ENCODE measurements at regions not wholly inside any gene's neighbourhood (a gene's known extent, or its start where the extent isn't known, plus 50 kb on each side); places are given as distances from the start of the nearest gene placed in this dataset.

DNA sequence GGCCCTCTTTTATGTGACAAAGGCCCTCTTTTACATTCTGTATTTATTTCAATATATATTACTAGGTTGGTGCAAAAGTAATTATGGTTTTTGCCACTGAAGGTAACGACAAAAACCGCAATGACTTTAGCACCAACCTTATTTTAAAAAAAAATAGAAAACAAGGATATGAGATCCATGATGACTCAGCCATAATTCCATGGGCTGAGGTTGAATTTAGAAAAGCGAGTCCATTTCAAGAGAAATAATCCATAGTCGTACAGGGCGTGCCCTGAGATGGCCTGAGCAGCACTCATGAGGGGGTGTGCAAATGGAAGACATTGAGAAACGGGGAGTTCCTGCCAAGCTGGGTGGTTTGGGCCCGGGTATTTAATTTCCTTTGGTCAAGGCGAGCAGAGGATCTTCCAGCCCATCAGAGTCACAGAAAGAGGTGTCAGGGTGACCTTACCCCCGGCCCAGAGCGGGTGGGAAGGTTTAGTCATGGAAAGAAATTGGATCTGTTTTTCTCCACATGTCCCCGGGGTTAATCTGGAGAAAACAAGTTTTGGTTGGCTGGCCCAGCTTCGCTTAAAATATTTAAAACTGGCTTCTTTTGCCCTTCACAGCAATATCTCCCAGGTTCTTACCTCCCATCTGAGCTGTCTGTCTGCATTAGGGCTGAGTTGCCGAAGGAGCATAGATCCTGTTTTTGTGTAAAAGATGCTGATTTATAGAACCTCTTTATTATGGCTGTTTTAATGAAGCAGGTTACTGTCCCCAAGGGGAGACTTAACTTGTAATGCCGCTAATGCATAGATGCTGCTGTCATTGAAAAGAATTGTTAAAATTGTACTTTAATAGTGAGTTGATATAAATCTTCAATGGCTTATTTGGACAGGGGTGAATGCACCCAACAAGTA is 255.6 kb downstream of the PREX1 start:
- Mint-ChIP-seq H3K36me3 (no peaks in the 10 kb centered on the region), H3K4me1 (no peaks in the 10 kb centered on the region), H3K27me3 (peaks cover 2% of the 10 kb centered on the region), H3K9me3 (no peaks in the 10 kb centered on the region), H3K4me3 (no peak overlapping the region), H3K27ac (no peak overlapping the region)

DNA sequence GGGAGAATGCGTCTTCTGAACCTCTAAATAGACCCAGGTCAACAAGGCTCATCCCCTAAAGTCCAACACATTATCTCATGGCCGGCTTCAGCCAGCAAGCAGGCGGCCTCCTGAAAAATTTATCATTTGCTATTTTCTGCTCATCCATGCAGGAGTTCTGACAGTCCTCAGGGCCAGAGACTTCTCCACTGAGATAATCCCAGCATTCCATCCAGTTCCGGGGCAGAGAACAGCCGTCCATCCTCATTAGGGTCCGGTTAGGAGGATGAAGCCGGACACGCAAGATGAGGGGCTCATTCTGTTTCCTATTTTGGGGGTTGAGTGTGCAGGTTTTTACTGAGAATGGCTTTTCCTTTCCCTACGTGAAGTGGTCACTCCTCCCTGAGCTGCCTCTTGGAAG is 258.1 kb downstream of the PREX1 start:
- H3K36me3 Mint-ChIP-seq = no peaks in the 10 kb centered on the region
- no peak overlapping the region for H3K4me3 Mint-ChIP-seq
- H3K27me3 Mint-ChIP-seq = peaks cover 4% of the 10 kb centered on the region
- H3K9me3 Mint-ChIP-seq = no peaks in the 10 kb centered on the region
- H3K27ac Mint-ChIP-seq = no peak overlapping the region
- no peaks in the 10 kb centered on the region for H3K4me1 Mint-ChIP-seq

DNA sequence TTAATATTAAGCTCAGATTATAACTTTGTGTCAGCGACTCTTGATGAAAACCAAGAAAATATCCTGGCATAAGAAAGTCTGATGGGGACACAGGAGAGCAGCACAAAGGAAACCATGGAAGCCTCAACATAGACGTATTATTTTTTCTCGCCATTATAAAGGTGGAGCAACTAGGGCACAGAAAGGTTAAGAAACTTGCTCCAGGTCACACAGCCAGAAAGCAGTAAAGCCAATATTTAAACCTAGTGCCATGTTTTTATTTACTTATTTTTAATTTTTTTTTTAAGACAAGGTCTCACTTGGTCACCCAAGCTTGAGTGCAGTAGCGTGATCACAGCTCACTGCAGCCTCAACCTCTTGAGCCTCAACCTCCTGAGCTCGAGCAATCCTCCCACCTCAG is 259.3 kb downstream of the PREX1 start:
- H3K4me1 Mint-ChIP-seq = no peaks in the 10 kb centered on the region
- no peak overlapping the region for H3K27ac Mint-ChIP-seq
- H3K27me3 Mint-ChIP-seq = peaks cover 2% of the 10 kb centered on the region
- H3K4me3 Mint-ChIP-seq = no peak overlapping the region
- no peaks in the 10 kb centered on the region for H3K9me3 Mint-ChIP-seq
- H3K36me3 Mint-ChIP-seq = no peaks in the 10 kb centered on the region

DNA sequence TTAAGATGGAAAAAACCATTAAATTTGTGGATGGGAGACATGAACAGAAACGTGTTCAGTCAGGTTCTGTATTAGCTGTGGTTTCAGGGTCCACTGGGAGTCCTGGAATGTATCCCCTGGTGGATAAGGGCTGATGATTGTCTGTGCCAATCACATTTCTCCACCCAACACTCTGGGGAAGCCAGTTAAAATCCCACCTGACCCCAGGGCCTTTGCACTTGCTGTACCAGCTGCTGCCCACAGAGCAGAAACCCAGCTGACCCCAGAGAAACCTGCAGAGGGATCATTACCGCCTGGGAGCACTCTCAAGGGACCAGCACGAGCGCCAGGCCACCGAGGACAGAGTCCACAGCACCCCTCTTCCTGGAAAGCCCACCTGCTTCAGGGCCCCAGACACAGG is 260.7 kb downstream of the PREX1 start:
- no peaks in the 10 kb centered on the region for H3K36me3 Mint-ChIP-seq
- no peak overlapping the region for H3K27ac Mint-ChIP-seq
- H3K4me1 Mint-ChIP-seq = no peaks in the 10 kb centered on the region
- H3K4me3 Mint-ChIP-seq = no peak overlapping the region
- H3K9me3 Mint-ChIP-seq = no peaks in the 10 kb centered on the region
- peaks cover 2% of the 10 kb centered on the region for H3K27me3 Mint-ChIP-seq

DNA sequence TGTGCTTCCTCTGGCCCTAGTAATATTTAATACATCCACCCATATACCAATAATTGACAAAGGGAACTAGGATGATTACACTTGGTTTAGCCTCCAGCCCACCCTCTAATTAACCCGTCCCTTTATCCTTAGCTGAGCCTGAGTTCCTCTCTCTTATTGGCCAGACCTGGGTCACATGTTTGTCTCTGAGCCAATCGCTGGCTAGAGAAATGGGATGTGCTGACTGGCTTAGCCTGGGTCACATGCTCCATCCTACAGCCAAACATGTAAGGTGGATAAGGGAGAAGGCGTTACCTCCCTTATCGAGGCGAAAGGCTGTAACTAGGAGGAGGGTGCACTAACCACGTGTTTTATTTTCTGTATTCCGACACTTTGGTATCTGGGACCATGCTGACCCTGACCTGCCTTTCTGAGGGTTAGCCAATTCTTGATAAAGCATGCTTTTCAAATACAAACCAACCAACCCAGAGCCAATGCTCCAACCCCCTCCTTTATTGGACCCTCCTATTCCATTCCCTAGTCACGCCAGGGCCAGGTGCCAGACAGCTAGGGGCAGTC is 262.7 kb downstream of the PREX1 start:
- Mint-ChIP-seq H3K4me3 (no peak overlapping the region), H3K27ac (no peak overlapping the region), H3K36me3 (no peaks in the 10 kb centered on the region), H3K9me3 (no peaks in the 10 kb centered on the region), H3K27me3 (peaks cover 2% of the 10 kb centered on the region), H3K4me1 (no peaks in the 10 kb centered on the region)

DNA sequence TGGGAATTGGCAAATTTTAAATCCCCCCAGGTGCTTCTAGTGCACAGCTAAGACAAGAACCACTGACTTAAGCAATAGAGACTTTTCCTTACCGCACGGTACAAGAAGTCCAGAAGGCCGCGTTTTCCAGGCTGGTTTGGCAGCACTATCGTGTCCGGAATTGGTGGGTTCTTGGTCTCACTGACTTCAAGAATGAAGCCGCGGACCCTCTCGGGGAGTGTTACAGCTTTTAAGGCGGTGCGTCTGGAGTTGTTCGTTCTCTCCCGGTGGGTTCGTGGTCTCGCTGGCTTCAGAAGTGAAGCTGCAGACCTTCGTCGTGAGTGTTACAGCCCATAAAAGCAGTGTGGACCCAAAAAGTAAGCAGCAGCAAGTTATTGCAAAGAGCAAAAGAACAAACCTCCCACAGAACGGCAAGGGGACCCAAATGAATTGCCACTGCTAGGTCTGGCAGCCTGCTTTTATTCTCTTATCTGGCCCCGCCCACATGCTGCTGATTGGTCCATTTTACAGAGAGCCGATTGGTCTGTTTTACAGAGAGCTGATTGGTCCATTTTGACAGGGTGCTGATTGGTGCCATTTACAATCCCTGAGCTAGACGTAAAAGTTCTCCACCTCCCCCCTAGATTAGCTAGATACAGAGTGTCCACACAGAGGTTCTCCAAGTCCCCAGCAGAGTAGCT is 264.5 kb downstream of the PREX1 start:
- H3K36me3 Mint-ChIP-seq = no peaks in the 10 kb centered on the region
- no peaks in the 10 kb centered on the region for H3K9me3 Mint-ChIP-seq

DNA sequence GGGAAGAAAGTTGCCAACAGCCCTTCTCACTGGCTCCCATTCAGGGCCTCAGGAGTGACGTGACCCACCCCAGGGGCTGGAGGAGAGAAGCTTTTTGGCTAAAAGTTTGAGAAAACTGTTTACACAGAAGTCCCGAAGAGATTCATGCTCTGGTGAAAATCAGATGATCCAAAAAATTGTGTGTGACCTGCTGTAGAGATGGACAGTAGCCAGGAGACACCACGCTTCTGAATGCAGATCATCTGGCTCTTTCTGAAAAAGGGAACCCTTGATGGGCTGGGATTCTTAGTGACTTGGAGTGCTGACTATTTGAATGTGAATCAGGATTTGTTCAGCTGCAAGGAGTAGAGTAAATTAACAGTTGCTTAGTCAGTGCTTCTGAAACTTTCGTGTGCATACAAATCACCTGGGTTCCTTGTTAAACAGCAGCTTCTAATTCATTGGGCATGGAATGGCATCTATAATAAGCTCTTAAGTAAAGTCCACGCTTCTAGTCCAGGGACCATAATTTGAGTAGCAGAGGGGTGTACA is 265.1 kb downstream of the PREX1 start:
- Mint-ChIP-seq H3K36me3 (no peaks in the 10 kb centered on the region), H3K4me3 (no peak overlapping the region), H3K9me3 (no peaks in the 10 kb centered on the region), H3K4me1 (no peaks in the 10 kb centered on the region), H3K27me3 (peaks cover 2% of the 10 kb centered on the region), H3K27ac (no peak overlapping the region)

More for the DNA sequence above, 264.5 kb downstream of the PREX1 start:
- H3K27me3 Mint-ChIP-seq = peaks cover 2% of the 10 kb centered on the region
- no peaks in the 10 kb centered on the region for H3K4me1 Mint-ChIP-seq
- H3K27ac Mint-ChIP-seq = peak overlapping the region; percentile 8
- H3K4me3 Mint-ChIP-seq = no peak overlapping the region

DNA sequence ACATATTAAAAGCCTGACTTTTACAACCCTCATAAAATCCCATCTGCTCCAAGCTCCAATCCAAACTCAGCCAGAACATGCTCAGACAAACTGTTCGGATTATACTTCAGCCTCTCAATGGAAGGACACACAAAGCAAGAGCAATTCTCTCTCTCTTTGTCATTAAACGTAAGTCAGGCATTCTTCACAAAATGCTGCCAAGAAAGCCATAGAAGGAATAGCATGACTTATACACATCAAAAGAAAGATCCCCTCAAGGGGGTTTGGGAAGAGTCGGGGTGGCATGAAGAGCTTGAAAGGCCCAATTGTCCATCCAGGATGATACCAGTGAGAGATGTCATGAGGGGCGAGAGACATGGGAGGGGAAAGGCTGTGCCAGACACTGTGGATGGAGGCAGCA is 268.9 kb downstream of the PREX1 start:
- Mint-ChIP-seq H3K27me3 (peaks cover 1% of the 10 kb centered on the region), H3K4me3 (no peak overlapping the region), H3K27ac (no peak overlapping the region), H3K4me1 (no peaks in the 10 kb centered on the region), H3K9me3 (no peaks in the 10 kb centered on the region), H3K36me3 (no peaks in the 10 kb centered on the region)

DNA sequence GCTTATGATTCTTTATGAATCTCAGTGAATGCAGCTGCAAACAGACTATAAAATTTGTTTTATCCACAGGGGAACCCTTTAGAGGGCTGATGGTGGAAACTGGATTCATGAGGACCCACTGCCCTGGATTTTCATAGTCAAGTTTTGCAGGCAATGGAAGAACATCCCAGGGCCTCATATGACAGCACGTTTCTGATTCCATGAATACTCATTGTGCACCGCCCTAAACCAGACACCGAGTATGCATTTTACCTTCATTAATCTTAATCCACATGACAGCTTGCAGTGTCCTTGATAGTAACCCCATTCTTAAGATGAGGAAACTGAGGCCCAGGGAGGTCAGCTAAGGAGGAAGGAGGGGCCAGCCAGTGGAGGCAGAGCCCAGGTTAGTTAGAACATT is 270.4 kb downstream of the PREX1 start:
- Mint-ChIP-seq H3K9me3 (no peaks in the 10 kb centered on the region), H3K4me1 (no peaks in the 10 kb centered on the region), H3K36me3 (no peaks in the 10 kb centered on the region), H3K27ac (no peak overlapping the region), H3K4me3 (no peak overlapping the region), H3K27me3 (peaks cover 1% of the 10 kb centered on the region)

DNA sequence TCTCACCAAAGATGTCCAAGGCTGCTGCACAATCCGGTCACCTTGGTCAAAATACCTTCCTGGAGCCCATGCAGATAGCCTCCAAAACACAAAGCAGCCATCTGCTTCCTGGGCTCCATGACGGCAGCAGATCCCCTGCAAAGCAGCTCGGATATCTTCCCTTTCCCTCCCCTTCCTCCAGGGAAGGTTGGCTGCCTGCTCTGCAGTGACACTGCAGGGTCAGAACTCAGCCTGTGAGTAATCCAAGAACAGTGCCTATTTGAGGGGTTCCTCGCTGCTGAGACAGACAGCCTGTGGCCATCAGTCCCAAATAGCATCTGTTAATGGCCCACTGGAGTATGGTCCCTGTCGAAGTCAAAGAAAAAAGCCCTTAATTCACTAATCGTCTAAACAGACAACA is 270.8 kb downstream of the PREX1 start:
- no peaks in the 10 kb centered on the region for H3K36me3 Mint-ChIP-seq
- no peak overlapping the region for H3K27ac Mint-ChIP-seq
- H3K9me3 Mint-ChIP-seq = no peaks in the 10 kb centered on the region
- H3K4me1 Mint-ChIP-seq = no peaks in the 10 kb centered on the region
- no peak overlapping the region for H3K4me3 Mint-ChIP-seq
- H3K27me3 Mint-ChIP-seq = peaks cover 1% of the 10 kb centered on the region

DNA sequence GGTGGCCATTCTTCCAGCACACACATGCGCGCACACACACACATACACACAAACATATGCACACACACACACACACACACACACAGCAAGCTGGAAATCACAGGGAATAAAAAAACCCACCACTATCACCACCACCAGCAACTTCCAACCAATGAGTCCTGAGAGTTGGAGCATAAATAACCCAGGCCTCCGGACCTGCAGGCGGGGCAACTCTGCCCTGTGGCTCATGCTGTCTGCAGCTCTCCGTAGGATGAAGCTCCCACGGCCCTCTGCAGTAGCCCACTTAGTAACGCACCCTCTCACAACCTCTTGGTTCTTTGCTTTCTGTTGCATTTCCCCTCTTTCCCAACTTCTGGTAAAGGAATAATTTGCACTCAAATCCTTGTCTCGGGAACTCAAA is 275.2 kb downstream of the PREX1 start:
- Mint-ChIP-seq H3K4me3 (no peak overlapping the region), H3K36me3 (no peaks in the 10 kb centered on the region)

DNA sequence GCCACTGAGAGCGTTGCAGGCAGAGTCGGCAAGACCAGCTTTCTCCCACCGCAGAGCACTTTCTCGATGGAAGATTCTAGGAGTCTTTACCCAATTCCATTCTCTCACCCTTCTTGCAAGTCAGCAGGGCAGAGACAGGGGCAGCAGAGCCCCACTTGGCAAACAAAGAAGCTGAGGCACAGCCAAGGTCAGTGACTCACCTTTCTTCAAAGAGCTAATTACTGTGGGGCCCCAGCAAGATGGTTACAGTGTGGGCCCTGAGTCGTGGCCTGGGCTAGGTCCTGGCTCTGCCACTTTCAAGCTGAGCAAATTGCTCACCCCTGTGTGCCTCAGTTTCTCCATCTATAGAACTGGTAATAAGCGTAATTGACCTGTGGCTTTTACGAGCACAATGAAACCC is 277.0 kb downstream of the PREX1 start:
- Mint-ChIP-seq H3K4me1 (no peaks in the 10 kb centered on the region), H3K9me3 (no peaks in the 10 kb centered on the region), H3K27ac (no peak overlapping the region), H3K27me3 (peaks cover 1% of the 10 kb centered on the region), H3K36me3 (no peaks in the 10 kb centered on the region), H3K4me3 (no peak overlapping the region)

More for the DNA sequence above, 275.2 kb downstream of the PREX1 start:
- H3K4me1 Mint-ChIP-seq = no peaks in the 10 kb centered on the region
- H3K9me3 Mint-ChIP-seq = no peaks in the 10 kb centered on the region
- H3K27ac Mint-ChIP-seq = no peak overlapping the region
- H3K27me3 Mint-ChIP-seq = peaks cover 1% of the 10 kb centered on the region

DNA sequence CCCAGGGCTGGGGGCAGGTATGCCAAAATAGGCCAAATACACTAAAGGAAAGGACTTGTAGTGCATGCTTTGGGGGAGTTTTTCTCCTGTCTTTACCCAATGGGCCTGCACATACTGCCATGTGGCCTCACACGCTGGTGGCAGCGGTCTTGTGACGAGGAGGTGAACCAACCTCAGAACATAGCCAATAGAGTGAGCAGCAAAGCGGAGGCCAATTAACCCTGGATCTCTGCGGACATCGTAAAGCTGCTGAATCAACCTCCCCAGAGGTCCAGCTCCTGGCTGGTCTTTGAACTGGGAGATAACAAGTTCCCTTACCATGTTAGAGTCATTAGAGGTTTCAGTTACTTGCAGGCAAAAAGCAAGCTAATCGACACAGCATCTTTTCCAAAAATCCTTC is 280.1 kb downstream of the PREX1 start:
- Mint-ChIP-seq H3K4me3 (no peak overlapping the region), H3K4me1 (no peaks in the 10 kb centered on the region), H3K9me3 (no peaks in the 10 kb centered on the region), H3K27me3 (peaks cover 6% of the 10 kb centered on the region), H3K36me3 (no peaks in the 10 kb centered on the region), H3K27ac (no peak overlapping the region)

DNA sequence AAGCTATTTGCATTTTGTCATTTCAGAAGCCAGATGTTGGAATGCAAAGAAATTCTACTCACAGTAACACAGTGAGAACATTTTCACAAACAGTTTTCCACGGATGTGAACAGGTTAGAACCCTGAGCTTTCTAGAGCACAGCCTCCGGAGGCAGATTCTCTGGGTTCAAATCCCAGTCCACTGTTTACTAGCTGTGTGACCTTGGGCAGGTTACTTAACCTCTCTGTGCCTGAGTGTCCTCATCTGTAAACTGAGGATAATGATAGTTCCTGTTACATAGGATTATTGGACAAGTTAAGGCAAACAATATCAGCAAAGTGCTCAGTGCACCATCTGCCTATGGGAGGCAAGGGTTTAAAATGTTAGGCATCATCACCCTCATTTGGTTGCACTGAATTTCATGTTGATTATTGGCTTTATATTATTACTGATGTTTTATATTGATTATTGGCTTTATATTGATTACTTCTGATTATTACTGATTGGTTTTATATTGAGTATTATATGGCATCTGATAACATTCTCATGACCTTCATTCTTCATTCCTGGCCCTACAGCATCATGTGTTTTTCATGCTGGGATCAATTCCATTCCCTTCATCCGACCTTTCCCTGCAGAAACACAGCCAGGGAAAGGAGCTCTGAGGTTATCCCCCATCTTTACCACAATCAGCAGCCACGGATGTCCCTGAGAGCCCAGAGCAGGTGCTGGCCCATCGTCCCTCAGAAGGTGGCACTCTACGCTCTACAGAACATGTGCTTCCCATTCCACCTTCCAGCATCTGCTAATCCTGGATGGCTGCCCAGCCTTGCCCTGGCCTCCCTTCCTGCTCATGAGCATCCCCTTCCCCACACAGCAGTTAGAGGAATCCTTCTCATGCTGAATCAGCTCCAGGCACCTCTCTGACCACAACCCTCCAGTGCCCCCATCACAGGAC is 283.1 kb downstream of the PREX1 start:
- Mint-ChIP-seq H3K4me1 (no peaks in the 10 kb centered on the region), H3K27ac (no peak overlapping the region), H3K36me3 (no peaks in the 10 kb centered on the region), H3K9me3 (no peaks in the 10 kb centered on the region), H3K4me3 (no peak overlapping the region), H3K27me3 (peaks cover 9% of the 10 kb centered on the region)

DNA sequence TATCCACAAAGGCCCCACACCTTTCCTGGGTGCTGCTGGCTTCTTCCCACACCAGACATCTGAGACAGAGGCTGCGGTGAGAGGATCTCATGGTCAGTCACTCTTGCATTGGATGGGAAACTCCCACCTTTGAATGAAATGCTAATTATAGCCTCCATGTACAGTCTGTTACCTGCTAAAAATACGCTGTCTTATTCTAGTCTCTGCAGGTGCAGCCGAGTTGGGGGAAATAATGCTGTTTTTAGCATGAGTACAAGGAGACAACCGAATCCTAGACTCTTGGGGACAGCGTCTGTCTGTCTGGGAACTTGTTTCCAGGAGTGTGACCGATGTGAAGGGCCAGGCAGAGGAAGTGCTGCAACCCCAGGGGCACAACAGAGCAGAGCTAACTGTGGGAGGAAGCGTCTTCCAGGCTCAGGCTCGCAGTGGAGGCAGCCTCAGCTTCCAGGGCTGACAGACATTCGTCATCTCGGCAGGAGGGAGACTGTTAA is 286.2 kb downstream of the PREX1 start:
- Mint-ChIP-seq H3K4me3 (no peak overlapping the region), H3K27ac (no peak overlapping the region), H3K4me1 (no peaks in the 10 kb centered on the region), H3K27me3 (peaks cover 9% of the 10 kb centered on the region), H3K36me3 (no peaks in the 10 kb centered on the region), H3K9me3 (no peaks in the 10 kb centered on the region)

Data from activated naive CD4-positive, alpha-beta T cell treated with anti-CD3 and anti-CD28 coated beads, Interleukin-2, amount 50 U/mL, for 24 hours (primary cell).